ENCODE measurements at regions not wholly inside any gene's neighbourhood (a gene's known extent, or its start where the extent isn't known, plus 50 kb on each side); places are given as distances from the start of the nearest gene placed in this dataset.

DNA sequence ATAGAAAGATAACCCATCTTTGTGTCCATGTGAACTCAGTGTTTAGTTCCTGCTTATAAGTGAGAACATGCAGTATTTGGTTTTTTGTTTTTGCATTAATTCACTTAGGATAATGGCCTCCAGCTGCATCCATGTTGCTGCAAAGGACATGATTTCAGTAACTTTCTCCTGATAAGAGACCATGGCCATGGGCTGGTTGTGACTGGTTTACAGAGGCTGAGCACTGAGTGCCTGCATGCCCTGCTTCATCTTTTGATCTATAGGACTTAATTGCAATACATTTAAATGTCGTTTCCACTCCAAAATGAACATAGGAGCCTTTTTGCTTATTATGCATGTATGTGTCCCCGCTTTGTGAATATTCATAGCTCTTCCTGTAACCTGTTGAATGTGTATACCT, 101.3 kb upstream of the IGFBP3 start:
- Histone ChIP-seq H2BK120ac (ENCODE audit: low read depth, low read length) (no peak overlapping the region), H3K79me1 (replicated peaks; ENCODE audit: low read length, poor library complexity, severe bottlenecking) (no peaks in the 10 kb centered on the region), H3K27me3 (ENCODE audit: control insufficient read depth in 1 of 2, insufficient read depth in 1 of 2, low read length in 2 of 2) (no peaks in the 10 kb centered on the region), H3K4ac (ENCODE audit: low read depth in 1 of 2, low read length in 2 of 2) (no peak overlapping the region), H3K9ac (ENCODE audit: low read length) (no peak overlapping the region), H4K91ac (ENCODE audit: low read length) (no peak overlapping the region), H3K18ac (ENCODE audit: low read depth in 1 of 2, low read length in 2 of 2) (no peak overlapping the region), H3K4me1 (ENCODE audit: control insufficient read depth, insufficient read depth, low read depth, low read length) (no peaks in the 10 kb centered on the region), H3K4me2 (ENCODE audit: low read length, poor library complexity, severe bottlenecking) (no peak overlapping the region), H3K27ac (ENCODE audit: low read length, poor library complexity, severe bottlenecking) (no peak overlapping the region), H2BK15ac (ENCODE audit: low read depth, poor library complexity, severe bottlenecking) (no peak overlapping the region), H2BK12ac (ENCODE audit: low read length in 2 of 2) (no peak overlapping the region), H2AK5ac (ENCODE audit: low read length, severe bottlenecking) (no peak overlapping the region), H3K4me3 (ENCODE audit: insufficient read depth in 1 of 2, low read depth in 1 of 2, low read length in 2 of 2) (no peak overlapping the region), H2AFZ (ENCODE audit: low read depth, low read length) (no peak overlapping the region), H3K36me3 (ENCODE audit: control insufficient read depth in 1 of 2, insufficient read depth in 2 of 2, low read depth in 1 of 2, low read length in 2 of 2) (no peaks in the 10 kb centered on the region), H4K8ac (ENCODE audit: low read length) (no peak overlapping the region), H3K9me3 (ENCODE audit: control insufficient read depth, low read length) (no peaks in the 10 kb centered on the region), H3K23ac (ENCODE audit: low read length in 2 of 2) (no peak overlapping the region), H3K14ac (ENCODE audit: low read length in 2 of 2) (no peak overlapping the region), H2BK5ac (ENCODE audit: low read depth, low read length, poor library complexity, severe bottlenecking) (no peak overlapping the region)
- no peak for DNase-seq
- 85% methylated on average over 2 of the region's 2 CpGs for WGBS

GRCh38 chr7:46015107-46015868, 94.2 kb upstream of the IGFBP3 start:
- Histone ChIP-seq H3K4me2 (ENCODE audit: low read length, poor library complexity, severe bottlenecking) (peak overlapping the region; percentile 44), H3K9me3 (ENCODE audit: control insufficient read depth, low read length) (no peaks in the 10 kb centered on the region), H2BK5ac (ENCODE audit: low read depth, low read length, poor library complexity, severe bottlenecking) (no peak overlapping the region), H2BK12ac (ENCODE audit: low read length in 2 of 2) (peak overlapping the region; percentile 59 to 91), H2BK15ac (ENCODE audit: low read depth, poor library complexity, severe bottlenecking) (peak overlapping the region; percentile 88), H3K27me3 (ENCODE audit: control insufficient read depth in 1 of 2, insufficient read depth in 1 of 2, low read length in 2 of 2) (no peaks in the 10 kb centered on the region), H2BK120ac (ENCODE audit: low read depth, low read length) (peak overlapping the region; percentile 2), H3K27ac (ENCODE audit: low read length, poor library complexity, severe bottlenecking) (peak overlapping the region; percentile 37), H4K91ac (ENCODE audit: low read length) (peak overlapping the region; percentile 93), H3K79me1 (replicated peaks; ENCODE audit: low read length, poor library complexity, severe bottlenecking) (no peaks in the 10 kb centered on the region), H3K9ac (ENCODE audit: low read length) (no peak overlapping the region), H2AFZ (ENCODE audit: low read depth, low read length) (peak overlapping the region; percentile 49), H3K4ac (ENCODE audit: low read depth in 1 of 2, low read length in 2 of 2) (peak overlapping the region; percentile 52 to 53), H3K18ac (ENCODE audit: low read depth in 1 of 2, low read length in 2 of 2) (peak overlapping the region; percentile 2 to 79), H3K4me1 (ENCODE audit: control insufficient read depth, insufficient read depth, low read depth, low read length) (peaks cover 8% of the 10 kb centered on the region), H3K23ac (ENCODE audit: low read length in 2 of 2) (no peak overlapping the region), H3K36me3 (ENCODE audit: control insufficient read depth in 1 of 2, insufficient read depth in 2 of 2, low read depth in 1 of 2, low read length in 2 of 2) (no peaks in the 10 kb centered on the region), H4K8ac (ENCODE audit: low read length) (peak overlapping the region; percentile 93), H3K4me3 (ENCODE audit: insufficient read depth in 1 of 2, low read depth in 1 of 2, low read length in 2 of 2) (no peak overlapping the region), H2AK5ac (ENCODE audit: low read length, severe bottlenecking) (no peak overlapping the region), H3K14ac (ENCODE audit: low read length in 2 of 2) (no peak overlapping the region)
- peak; percentile 95 for DNase-seq
- WGBS, result 23% methylated on average over 11 of the region's 13 CpGs

- Histone ChIP-seq H2BK5ac (ENCODE audit: low read depth, low read length, poor library complexity, severe bottlenecking) (no peak overlapping the region), H3K36me3 (ENCODE audit: control insufficient read depth in 1 of 2, insufficient read depth in 2 of 2, low read depth in 1 of 2, low read length in 2 of 2) (no peaks in the 10 kb centered on the region), H4K8ac (ENCODE audit: low read length) (no peak overlapping the region), H2BK15ac (ENCODE audit: low read depth, poor library complexity, severe bottlenecking) (no peak overlapping the region), H3K9me3 (ENCODE audit: control insufficient read depth, low read length) (peaks cover 5% of the 10 kb centered on the region), H3K14ac (ENCODE audit: low read length in 2 of 2) (no peak overlapping the region), H3K27me3 (ENCODE audit: control insufficient read depth in 1 of 2, insufficient read depth in 1 of 2, low read length in 2 of 2) (no peaks in the 10 kb centered on the region), H2BK12ac (ENCODE audit: low read length in 2 of 2) (no peak overlapping the region), H2AK5ac (ENCODE audit: low read length, severe bottlenecking) (no peak overlapping the region), H3K9ac (ENCODE audit: low read length) (no peak overlapping the region), H3K4me1 (ENCODE audit: control insufficient read depth, insufficient read depth, low read depth, low read length) (peaks cover 8% of the 10 kb centered on the region), H3K4ac (ENCODE audit: low read depth in 1 of 2, low read length in 2 of 2) (no peak overlapping the region), H3K23ac (ENCODE audit: low read length in 2 of 2) (no peak overlapping the region), H2AFZ (ENCODE audit: low read depth, low read length) (no peak overlapping the region), H3K4me3 (ENCODE audit: insufficient read depth in 1 of 2, low read depth in 1 of 2, low read length in 2 of 2) (no peak overlapping the region), H3K4me2 (ENCODE audit: low read length, poor library complexity, severe bottlenecking) (no peak overlapping the region), H4K91ac (ENCODE audit: low read length) (no peak overlapping the region), H3K27ac (ENCODE audit: low read length, poor library complexity, severe bottlenecking) (no peak overlapping the region), H3K18ac (ENCODE audit: low read depth in 1 of 2, low read length in 2 of 2) (no peak overlapping the region), H2BK120ac (ENCODE audit: low read depth, low read length) (no peak overlapping the region), H3K79me1 (replicated peaks; ENCODE audit: low read length, poor library complexity, severe bottlenecking) (no peaks in the 10 kb centered on the region)
- DNase-seq, result no peak
- no CpG with 5 or more reads among the region's 1 CpG for WGBS
These were observed 90.4 kb upstream of the IGFBP3 start for GRCh38 chr7:46011501-46011900.

DNA sequence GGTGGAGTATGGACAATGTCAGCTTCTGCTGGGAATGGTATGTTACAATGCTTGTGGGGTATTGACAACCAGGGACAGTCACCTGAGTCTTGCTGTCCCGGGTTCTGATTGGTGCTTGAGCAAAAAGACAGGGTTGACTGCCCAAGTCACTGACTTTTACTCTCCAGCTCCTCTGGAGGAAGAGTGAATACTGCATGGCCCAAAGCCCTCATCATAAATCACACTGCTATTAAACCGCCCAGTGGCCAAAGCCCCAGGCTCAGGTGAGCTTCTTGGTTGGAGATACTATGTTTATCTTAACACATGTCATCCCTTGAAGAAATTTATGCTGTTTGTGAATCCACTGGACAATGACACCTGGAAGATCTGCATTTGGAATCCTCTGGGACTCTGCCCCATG, 90.0 kb upstream of the IGFBP3 start:
- Histone ChIP-seq H3K4me3 (ENCODE audit: insufficient read depth in 1 of 2, low read depth in 1 of 2, low read length in 2 of 2) (no peak overlapping the region), H2BK5ac (ENCODE audit: low read depth, low read length, poor library complexity, severe bottlenecking) (no peak overlapping the region), H3K18ac (ENCODE audit: low read depth in 1 of 2, low read length in 2 of 2) (peak overlapping the region; percentile 9 to 14), H3K4ac (ENCODE audit: low read depth in 1 of 2, low read length in 2 of 2) (peak overlapping the region in 1 of 2 experiments; percentile 37), H2AFZ (ENCODE audit: low read depth, low read length) (no peak overlapping the region), H3K4me2 (ENCODE audit: low read length, poor library complexity, severe bottlenecking) (no peak overlapping the region), H3K27ac (ENCODE audit: low read length, poor library complexity, severe bottlenecking) (no peak overlapping the region), H2BK120ac (ENCODE audit: low read depth, low read length) (no peak overlapping the region), H3K9me3 (ENCODE audit: control insufficient read depth, low read length) (peaks cover 7% of the 10 kb centered on the region), H2AK5ac (ENCODE audit: low read length, severe bottlenecking) (no peak overlapping the region), H4K91ac (ENCODE audit: low read length) (no peak overlapping the region), H2BK12ac (ENCODE audit: low read length in 2 of 2) (no peak overlapping the region), H3K9ac (ENCODE audit: low read length) (no peak overlapping the region), H3K27me3 (ENCODE audit: control insufficient read depth in 1 of 2, insufficient read depth in 1 of 2, low read length in 2 of 2) (no peaks in the 10 kb centered on the region), H3K14ac (ENCODE audit: low read length in 2 of 2) (no peak overlapping the region), H3K4me1 (ENCODE audit: control insufficient read depth, insufficient read depth, low read depth, low read length) (peaks cover 8% of the 10 kb centered on the region), H3K79me1 (replicated peaks; ENCODE audit: low read length, poor library complexity, severe bottlenecking) (no peaks in the 10 kb centered on the region), H3K36me3 (ENCODE audit: control insufficient read depth in 1 of 2, insufficient read depth in 2 of 2, low read depth in 1 of 2, low read length in 2 of 2) (no peaks in the 10 kb centered on the region), H3K23ac (ENCODE audit: low read length in 2 of 2) (peak overlapping the region in 1 of 2 experiments; percentile 67), H2BK15ac (ENCODE audit: low read depth, poor library complexity, severe bottlenecking) (no peak overlapping the region), H4K8ac (ENCODE audit: low read length) (no peak overlapping the region)
- 100% methylated on average over 1 of the region's 2 CpGs for WGBS
- no peak for DNase-seq

Measured in mesenchymal stem cell (in vitro differentiated cells and primary cell).